ENCODE measurements at regions not wholly inside any gene's neighbourhood (a gene's known extent, or its start where the extent isn't known, plus 50 kb on each side); places are given as distances from the start of the nearest gene placed in this dataset.

DNA sequence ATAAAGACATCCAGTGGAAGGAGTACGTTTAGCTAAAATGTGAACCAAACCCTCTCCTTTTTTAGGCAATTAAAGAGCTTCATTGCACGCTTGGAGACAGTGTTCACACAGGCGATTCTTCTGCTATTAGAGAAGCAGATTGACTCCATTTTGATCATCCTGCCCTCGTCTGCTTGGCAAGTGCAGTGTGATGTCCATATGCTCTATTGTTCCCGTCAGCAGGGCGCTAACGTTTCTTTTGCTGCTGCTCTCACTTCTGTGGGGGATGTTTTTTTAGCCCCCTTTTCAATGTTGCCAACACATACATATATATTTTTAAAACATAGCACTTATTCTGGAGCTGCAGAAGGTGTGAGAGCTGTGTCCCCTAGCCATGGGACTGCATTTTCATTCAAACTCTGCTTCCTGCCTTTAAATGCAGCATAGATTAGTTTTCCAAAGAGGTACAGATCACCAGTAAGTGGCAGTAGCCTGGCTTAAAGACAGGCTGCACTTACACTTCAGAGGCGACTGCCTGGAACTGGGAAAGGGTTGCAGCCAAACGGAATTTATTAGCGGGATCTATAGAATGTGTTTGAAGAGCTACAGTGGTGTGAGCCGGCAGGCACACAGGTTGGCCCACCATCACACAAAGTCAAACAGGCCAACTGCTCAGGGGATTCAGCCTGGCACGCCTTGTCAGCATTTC, 292.6 kb upstream of the DPH6 start:
- TF ChIP-seq, protein P1, sequence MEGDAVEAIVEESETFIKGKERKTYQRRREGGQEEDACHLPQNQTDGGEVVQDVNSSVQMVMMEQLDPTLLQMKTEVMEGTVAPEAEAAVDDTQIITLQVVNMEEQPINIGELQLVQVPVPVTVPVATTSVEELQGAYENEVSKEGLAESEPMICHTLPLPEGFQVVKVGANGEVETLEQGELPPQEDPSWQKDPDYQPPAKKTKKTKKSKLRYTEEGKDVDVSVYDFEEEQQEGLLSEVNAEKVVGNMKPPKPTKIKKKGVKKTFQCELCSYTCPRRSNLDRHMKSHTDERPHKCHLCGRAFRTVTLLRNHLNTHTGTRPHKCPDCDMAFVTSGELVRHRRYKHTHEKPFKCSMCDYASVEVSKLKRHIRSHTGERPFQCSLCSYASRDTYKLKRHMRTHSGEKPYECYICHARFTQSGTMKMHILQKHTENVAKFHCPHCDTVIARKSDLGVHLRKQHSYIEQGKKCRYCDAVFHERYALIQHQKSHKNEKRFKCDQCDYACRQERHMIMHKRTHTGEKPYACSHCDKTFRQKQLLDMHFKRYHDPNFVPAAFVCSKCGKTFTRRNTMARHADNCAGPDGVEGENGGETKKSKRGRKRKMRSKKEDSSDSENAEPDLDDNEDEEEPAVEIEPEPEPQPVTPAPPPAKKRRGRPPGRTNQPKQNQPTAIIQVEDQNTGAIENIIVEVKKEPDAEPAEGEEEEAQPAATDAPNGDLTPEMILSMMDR (IDR thresholded peaks at IDR 0.05), result no peak
- TF ChIP-seq POLR2A (IDR thresholded peaks at IDR 0.05) (no peak), POLR2AphosphoS5 (IDR thresholded peaks at IDR 0.05) (no peak)
- no peak for DNase-seq (ENCODE audit: low spot score)
- Histone ChIP-seq H3K4me1 (replicated peaks) (no peaks in the 10 kb centered on the region), H3K27ac (no peak overlapping the region), H3K4me3 (no peak overlapping the region), H3K27me3 (replicated peaks; ENCODE audit: insufficient read depth) (no peaks in the 10 kb centered on the region), H3K9me3 (no peaks in the 10 kb centered on the region), H3K36me3 (no peaks in the 10 kb centered on the region)
- intact Hi-C loops (cut with DNase I), result no loop called here
- 77% methylated on average over 12 of the region's 12 CpGs for WGBS

DNA sequence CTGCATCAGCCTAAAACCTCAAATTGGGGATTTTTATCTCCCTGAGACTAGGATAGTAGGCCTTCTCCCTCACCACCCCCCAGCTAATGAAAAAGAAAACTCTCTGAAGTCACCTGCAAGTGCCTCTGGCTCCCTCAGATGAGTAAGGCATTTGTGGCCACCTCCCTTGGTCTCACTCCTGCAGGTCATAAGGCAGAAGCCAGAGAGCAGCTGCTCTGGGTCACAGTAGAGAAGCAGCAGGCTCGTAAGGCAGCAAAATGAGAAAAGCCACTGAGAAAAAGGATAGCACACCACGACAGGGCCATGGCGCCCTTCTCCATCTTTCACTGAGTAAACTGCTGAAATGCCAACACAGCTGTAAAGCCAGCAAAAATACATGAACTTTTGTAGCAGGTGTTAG, 296.7 kb upstream of the DPH6 start:
- no peak overlapping the region for H3K27ac ChIP-seq
- H3K9me3 ChIP-seq, result no peaks in the 10 kb centered on the region
- H3K4me1 ChIP-seq (replicated peaks), result no peaks in the 10 kb centered on the region
- TF ChIP-seq, protein P1 (IDR thresholded peaks at IDR 0.05), result no peak
- TF ChIP-seq POLR2AphosphoS5 (IDR thresholded peaks at IDR 0.05) (no peak), POLR2A (IDR thresholded peaks at IDR 0.05) (no peak)
- H3K36me3 ChIP-seq, result no peaks in the 10 kb centered on the region
- no peaks in the 10 kb centered on the region for H3K27me3 ChIP-seq (replicated peaks; ENCODE audit: insufficient read depth)
- 86% methylated on average over 3 of the region's 3 CpGs for WGBS
- intact Hi-C loops (cut with DNase I), result no loop called here
- H3K4me3 ChIP-seq, result no peak overlapping the region
- DNase-seq (ENCODE audit: low spot score), result no peak

DNA sequence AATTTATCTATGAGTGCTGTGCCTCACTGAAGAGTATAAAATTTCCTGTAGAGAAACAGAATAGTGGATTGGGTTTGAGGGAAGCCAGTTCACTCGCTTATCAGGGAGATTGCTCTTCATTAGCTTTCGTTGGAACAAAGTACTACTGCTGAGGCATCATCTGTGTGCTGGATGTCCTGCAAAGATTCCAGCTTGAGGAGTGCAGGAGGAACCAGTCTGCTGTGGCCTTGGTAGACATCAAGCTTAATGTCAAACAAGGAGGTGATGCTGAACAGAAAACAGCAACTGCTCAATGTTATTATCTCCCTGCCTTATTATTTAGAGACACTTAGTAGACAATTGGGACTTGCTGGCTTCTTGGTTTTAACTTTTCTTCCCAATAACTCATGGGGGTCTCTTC, 297.5 kb upstream of the DPH6 start:
- no peak for DNase-seq (ENCODE audit: low spot score)
- Histone ChIP-seq H3K4me3 (no peak overlapping the region), H3K27ac (no peak overlapping the region), H3K9me3 (no peaks in the 10 kb centered on the region), H3K4me1 (replicated peaks) (no peaks in the 10 kb centered on the region), H3K27me3 (replicated peaks; ENCODE audit: insufficient read depth) (no peaks in the 10 kb centered on the region), H3K36me3 (no peaks in the 10 kb centered on the region)
- no peak for TF ChIP-seq POLR2AphosphoS5 (IDR thresholded peaks at IDR 0.05)
- TF ChIP-seq, protein P1 (IDR thresholded peaks at IDR 0.05), result no peak
- no peak for TF ChIP-seq POLR2A (IDR thresholded peaks at IDR 0.05)
- intact Hi-C loops (cut with DNase I), result no loop called here
- 87% methylated on average over 2 of the region's 2 CpGs for WGBS

DNA sequence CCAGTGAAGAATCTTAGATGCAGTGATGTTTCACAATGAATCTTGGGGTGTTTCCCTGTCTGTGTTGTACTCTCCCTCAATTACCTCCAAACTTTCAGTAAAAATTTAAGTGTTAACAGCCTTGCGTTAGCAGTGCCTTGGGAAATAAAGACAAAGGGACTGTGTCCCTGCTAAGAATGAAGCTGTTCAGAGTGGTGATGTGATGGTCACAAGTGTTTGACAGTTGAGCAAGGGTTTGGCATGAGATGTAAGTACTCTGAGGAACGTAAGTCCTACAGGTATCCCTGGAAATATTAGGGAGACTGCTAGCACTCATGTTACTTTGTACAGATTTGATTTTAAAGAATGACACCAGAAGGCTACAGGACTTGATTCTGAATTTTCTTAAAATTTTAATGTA, 304.3 kb upstream of the DPH6 start:
- Histone ChIP-seq H3K9me3 (no peaks in the 10 kb centered on the region), H3K27me3 (replicated peaks; ENCODE audit: insufficient read depth) (no peaks in the 10 kb centered on the region), H3K4me3 (no peak overlapping the region), H3K36me3 (no peaks in the 10 kb centered on the region), H3K4me1 (replicated peaks) (no peaks in the 10 kb centered on the region), H3K27ac (no peak overlapping the region)
- DNase-seq (ENCODE audit: low spot score), result no peak
- intact Hi-C loops (cut with DNase I), result no loop called here
- 90% methylated on average over 2 of the region's 2 CpGs for WGBS
- no peak for TF ChIP-seq POLR2A (IDR thresholded peaks at IDR 0.05)
- TF ChIP-seq POLR2AphosphoS5 (IDR thresholded peaks at IDR 0.05), result no peak
- TF ChIP-seq, protein P1 (IDR thresholded peaks at IDR 0.05), result no peak

DNA sequence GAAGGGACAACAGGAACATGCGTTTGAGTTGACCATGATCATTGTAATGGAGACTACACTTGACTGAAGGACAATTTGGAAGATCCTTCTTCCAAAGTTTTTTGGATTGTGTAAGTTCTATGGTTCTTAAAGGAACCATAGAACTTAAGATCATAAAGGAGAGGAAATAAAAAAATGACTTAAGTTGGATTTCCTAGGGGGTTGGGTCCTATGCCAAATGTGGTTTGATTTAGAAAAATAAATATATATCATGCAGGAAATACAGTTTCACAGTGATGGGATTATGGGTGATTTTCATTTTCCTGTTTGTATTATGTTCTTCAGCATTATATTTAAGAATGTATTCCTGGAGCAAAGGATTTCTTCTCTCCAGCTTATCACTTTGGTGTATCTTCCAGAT, 305.5 kb upstream of the DPH6 start:
- TF ChIP-seq POLR2A (IDR thresholded peaks at IDR 0.05), result no peak
- TF ChIP-seq, protein P1 (IDR thresholded peaks at IDR 0.05), result no peak
- TF ChIP-seq POLR2AphosphoS5 (IDR thresholded peaks at IDR 0.05), result no peak
- Histone ChIP-seq H3K9me3 (no peaks in the 10 kb centered on the region), H3K27ac (no peak overlapping the region), H3K4me3 (no peak overlapping the region), H3K4me1 (replicated peaks) (no peaks in the 10 kb centered on the region), H3K36me3 (no peaks in the 10 kb centered on the region), H3K27me3 (replicated peaks; ENCODE audit: insufficient read depth) (no peaks in the 10 kb centered on the region)
- no peak for DNase-seq (ENCODE audit: low spot score)
- 47% methylated on average over 1 of the region's 1 CpG for WGBS
- intact Hi-C loops (cut with DNase I), result no loop called here

Measured in prostate gland (tissue), 2 donors.